Skin of body (tissue), 1 donor: ENCODE measurements at regions not wholly inside any gene's neighbourhood (a gene's known extent, or its start where the extent isn't known, plus 50 kb on each side); places are given as distances from the start of the nearest gene placed in this dataset.
"Not testable (repeated sequence)": the region's sequence is repeated elsewhere in the genome, so short reads cannot be mapped to it uniquely, and the experiment has no call there.

Experiments
- DNase-seq: peaks from one replicate; lab custom pipeline; 2025; lab: John Stamatoyannopoulos, UW

- DNase-seq: no peak
These were observed 505.1 kb upstream of the TMEM132C start for GRCh38 chr12:127761880-127762279.

- DNase-seq: no peak
These were observed 499.3 kb upstream of the TMEM132C start for GRCh38 chr12:127767656-127768055.

- DNase-seq: no peak
These were observed 496.9 kb upstream of the TMEM132C start for GRCh38 chr12:127770118-127770517.

- DNase-seq: no peak
These were observed 495.4 kb upstream of the TMEM132C start for GRCh38 chr12:127771546-127771945.

GRCh38 chr12:127773520-127773919 is 493.4 kb upstream of the TMEM132C start:
- no peak for DNase-seq

GRCh38 chr12:127774828-127775227 is 492.1 kb upstream of the TMEM132C start:
- no peak for DNase-seq

- DNase-seq: no peak
These were observed 487.5 kb upstream of the TMEM132C start for GRCh38 chr12:127779301-127780045.

GRCh38 chr12:127780881-127781280 is 486.1 kb upstream of the TMEM132C start:
- no peak for DNase-seq

GRCh38 chr12:127781336-127781735 is 485.6 kb upstream of the TMEM132C start:
- no peak for DNase-seq

- peak; percentile 72 for DNase-seq
These were observed 481.4 kb upstream of the TMEM132C start for GRCh38 chr12:127785540-127785939.

- no peak for DNase-seq
These were observed 480.9 kb upstream of the TMEM132C start for GRCh38 chr12:127785986-127786590.

GRCh38 chr12:127787544-127787943 is 479.4 kb upstream of the TMEM132C start:
- no peak for DNase-seq

- DNase-seq: peak; percentile 36
These were observed 476.6 kb upstream of the TMEM132C start for GRCh38 chr12:127790376-127790775.

- no peak for DNase-seq
These were observed 475.8 kb upstream of the TMEM132C start for GRCh38 chr12:127791217-127791616.

- no peak for DNase-seq
These were observed 469.1 kb upstream of the TMEM132C start for GRCh38 chr12:127797918-127798317.

- DNase-seq: no peak
These were observed 464.7 kb upstream of the TMEM132C start for GRCh38 chr12:127802271-127802670.

GRCh38 chr12:127803545-127803944 is 463.4 kb upstream of the TMEM132C start:
- no peak for DNase-seq

GRCh38 chr12:127809275-127809674 is 457.7 kb upstream of the TMEM132C start:
- DNase-seq: peak; percentile 90

GRCh38 chr12:127810041-127810440 is 456.9 kb upstream of the TMEM132C start:
- DNase-seq: peak; percentile 87

GRCh38 chr12:127810459-127810858 is 456.5 kb upstream of the TMEM132C start:
- not testable (repeated sequence) for DNase-seq

- DNase-seq: peak; percentile 92
These were observed 455.0 kb upstream of the TMEM132C start for GRCh38 chr12:127811988-127812387.

GRCh38 chr12:127813147-127813546 is 453.8 kb upstream of the TMEM132C start:
- no peak for DNase-seq

- no peak for DNase-seq
These were observed 447.9 kb upstream of the TMEM132C start for GRCh38 chr12:127819056-127819455.
